ENCODE measurements at regions not wholly inside any gene's neighbourhood (a gene's known extent, or its start where the extent isn't known, plus 50 kb on each side); places are given as distances from the start of the nearest gene placed in this dataset.

DNA sequence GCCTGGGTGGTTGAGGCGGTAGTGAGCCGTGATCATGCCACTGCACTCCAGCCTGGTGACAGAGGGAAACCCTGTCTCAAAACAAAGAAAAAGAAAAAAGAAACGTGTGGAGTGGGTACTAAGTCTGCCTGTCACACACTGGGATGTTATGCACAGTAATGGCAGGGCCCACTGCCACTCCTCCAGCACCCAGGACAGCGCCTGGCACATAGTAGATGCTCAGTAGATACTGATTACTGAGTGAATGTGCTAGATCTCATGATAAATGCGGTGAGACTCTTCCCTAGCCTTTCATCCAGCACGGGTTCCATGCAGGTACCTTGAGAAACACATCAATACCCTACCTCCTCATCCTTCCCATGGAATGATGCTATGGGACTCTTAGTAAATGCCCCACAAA lies 87.4 kb upstream of the HSPA9 start:
- TF ChIP-seq, protein P1, sequence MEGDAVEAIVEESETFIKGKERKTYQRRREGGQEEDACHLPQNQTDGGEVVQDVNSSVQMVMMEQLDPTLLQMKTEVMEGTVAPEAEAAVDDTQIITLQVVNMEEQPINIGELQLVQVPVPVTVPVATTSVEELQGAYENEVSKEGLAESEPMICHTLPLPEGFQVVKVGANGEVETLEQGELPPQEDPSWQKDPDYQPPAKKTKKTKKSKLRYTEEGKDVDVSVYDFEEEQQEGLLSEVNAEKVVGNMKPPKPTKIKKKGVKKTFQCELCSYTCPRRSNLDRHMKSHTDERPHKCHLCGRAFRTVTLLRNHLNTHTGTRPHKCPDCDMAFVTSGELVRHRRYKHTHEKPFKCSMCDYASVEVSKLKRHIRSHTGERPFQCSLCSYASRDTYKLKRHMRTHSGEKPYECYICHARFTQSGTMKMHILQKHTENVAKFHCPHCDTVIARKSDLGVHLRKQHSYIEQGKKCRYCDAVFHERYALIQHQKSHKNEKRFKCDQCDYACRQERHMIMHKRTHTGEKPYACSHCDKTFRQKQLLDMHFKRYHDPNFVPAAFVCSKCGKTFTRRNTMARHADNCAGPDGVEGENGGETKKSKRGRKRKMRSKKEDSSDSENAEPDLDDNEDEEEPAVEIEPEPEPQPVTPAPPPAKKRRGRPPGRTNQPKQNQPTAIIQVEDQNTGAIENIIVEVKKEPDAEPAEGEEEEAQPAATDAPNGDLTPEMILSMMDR (IDR thresholded peaks at IDR 0.05): no peak
- TF ChIP-seq POLR2AphosphoS5 (IDR thresholded peaks at IDR 0.05; ENCODE audit: low read depth, low read length): no peak
- TF ChIP-seq, protein P2, sequence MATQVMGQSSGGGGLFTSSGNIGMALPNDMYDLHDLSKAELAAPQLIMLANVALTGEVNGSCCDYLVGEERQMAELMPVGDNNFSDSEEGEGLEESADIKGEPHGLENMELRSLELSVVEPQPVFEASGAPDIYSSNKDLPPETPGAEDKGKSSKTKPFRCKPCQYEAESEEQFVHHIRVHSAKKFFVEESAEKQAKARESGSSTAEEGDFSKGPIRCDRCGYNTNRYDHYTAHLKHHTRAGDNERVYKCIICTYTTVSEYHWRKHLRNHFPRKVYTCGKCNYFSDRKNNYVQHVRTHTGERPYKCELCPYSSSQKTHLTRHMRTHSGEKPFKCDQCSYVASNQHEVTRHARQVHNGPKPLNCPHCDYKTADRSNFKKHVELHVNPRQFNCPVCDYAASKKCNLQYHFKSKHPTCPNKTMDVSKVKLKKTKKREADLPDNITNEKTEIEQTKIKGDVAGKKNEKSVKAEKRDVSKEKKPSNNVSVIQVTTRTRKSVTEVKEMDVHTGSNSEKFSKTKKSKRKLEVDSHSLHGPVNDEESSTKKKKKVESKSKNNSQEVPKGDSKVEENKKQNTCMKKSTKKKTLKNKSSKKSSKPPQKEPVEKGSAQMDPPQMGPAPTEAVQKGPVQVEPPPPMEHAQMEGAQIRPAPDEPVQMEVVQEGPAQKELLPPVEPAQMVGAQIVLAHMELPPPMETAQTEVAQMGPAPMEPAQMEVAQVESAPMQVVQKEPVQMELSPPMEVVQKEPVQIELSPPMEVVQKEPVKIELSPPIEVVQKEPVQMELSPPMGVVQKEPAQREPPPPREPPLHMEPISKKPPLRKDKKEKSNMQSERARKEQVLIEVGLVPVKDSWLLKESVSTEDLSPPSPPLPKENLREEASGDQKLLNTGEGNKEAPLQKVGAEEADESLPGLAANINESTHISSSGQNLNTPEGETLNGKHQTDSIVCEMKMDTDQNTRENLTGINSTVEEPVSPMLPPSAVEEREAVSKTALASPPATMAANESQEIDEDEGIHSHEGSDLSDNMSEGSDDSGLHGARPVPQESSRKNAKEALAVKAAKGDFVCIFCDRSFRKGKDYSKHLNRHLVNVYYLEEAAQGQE (IDR thresholded peaks at IDR 0.05; ENCODE audit: insufficient read depth in 1 of 2, low read depth in 2 of 2, low read length in 1 of 2): peak; percentile 79 to 83
- no peak for TF ChIP-seq SIN3A (IDR thresholded peaks at IDR 0.05; ENCODE audit: borderline replicate concordance, insufficient read depth, low read depth, low read length)
- TF ChIP-seq TCF7L2 (IDR thresholded peaks at IDR 0.05; ENCODE audit: low read depth, low read length): no peak
